Spleen (tissue), 7 donors: ENCODE measurements at regions not wholly inside any gene's neighbourhood (a gene's known extent, or its start where the extent isn't known, plus 50 kb on each side); places are given as distances from the start of the nearest gene placed in this dataset.

Experiments
- POLR2AphosphoS5 ChIP-seq, 3 donors: sonication (generic); formaldehyde crosslinking; IDR thresholded peaks; one replicate each; pipeline ENCODE4 v1.5.1; 2017; ENCODE audit warnings: antibody characterized with exemption in 3 of 3
- TF ChIP-seq, protein P1 (sequence below), 11 experiments: fragments of 200-600 bp in 7 of 11; fragments of 450-650 bp in 4 of 11; sonication (generic) in 4 of 11; IDR thresholded peaks in 8 of 11; conservative IDR thresholded peaks in 3 of 11; 1 replicate in 7 of 11; 2 replicates in 4 of 11; pipeline versions ENCODE4 v1.4.0 to v1.8.0; 2016 to 2021; ENCODE audit warnings: antibody characterized with exemption in 11 of 11, inconsistent platforms in 4 of 11, mild to moderate bottlenecking in 1 of 11
- donor health status: DM: no; HTN: no; CAD: no; lungs with moderate emphysema.
- donor health status: DM: no; HTN: no; CAD: no.
- donor health status: DM: no; HTN: no; CAD: no.

DNA sequence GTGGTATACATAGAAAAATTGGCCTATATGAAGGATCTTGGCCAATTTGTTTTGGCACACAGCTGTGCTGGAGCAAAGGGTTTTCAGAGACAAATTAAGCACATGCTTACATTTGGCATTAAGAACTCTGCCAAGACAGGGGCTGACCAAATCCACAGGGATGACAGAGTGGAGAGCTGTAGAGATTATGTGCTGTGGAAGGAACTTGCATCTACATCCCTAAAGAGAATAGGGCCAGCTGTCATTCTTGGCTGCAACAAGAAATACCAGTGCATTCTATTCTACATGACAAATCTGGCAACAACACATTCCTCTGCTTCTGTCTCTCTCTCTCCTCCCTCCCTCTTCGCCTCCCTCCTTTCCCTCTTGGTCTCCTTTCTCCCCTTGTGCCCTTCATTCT is 75.6 kb downstream of the POM121L12 start:
- TF ChIP-seq POLR2AphosphoS5 (IDR thresholded peaks at IDR 0.05), result no peak
- TF ChIP-seq, protein P1, sequence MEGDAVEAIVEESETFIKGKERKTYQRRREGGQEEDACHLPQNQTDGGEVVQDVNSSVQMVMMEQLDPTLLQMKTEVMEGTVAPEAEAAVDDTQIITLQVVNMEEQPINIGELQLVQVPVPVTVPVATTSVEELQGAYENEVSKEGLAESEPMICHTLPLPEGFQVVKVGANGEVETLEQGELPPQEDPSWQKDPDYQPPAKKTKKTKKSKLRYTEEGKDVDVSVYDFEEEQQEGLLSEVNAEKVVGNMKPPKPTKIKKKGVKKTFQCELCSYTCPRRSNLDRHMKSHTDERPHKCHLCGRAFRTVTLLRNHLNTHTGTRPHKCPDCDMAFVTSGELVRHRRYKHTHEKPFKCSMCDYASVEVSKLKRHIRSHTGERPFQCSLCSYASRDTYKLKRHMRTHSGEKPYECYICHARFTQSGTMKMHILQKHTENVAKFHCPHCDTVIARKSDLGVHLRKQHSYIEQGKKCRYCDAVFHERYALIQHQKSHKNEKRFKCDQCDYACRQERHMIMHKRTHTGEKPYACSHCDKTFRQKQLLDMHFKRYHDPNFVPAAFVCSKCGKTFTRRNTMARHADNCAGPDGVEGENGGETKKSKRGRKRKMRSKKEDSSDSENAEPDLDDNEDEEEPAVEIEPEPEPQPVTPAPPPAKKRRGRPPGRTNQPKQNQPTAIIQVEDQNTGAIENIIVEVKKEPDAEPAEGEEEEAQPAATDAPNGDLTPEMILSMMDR (IDR thresholded peaks at IDR 0.05 in 8 of 11, conservative IDR thresholded peaks at IDR 0.05 in 3 of 11), result no peak
